Psoas muscle (tissue), 7 donors: ENCODE measurements at regions not wholly inside any gene's neighbourhood (a gene's known extent, or its start where the extent isn't known, plus 50 kb on each side); places are given as distances from the start of the nearest gene placed in this dataset.

Experiments used
- ATAC-seq, 4 donors: fragments of 200-7000 bp; cut with Tn5 transposase; one replicate each; pipeline ENCODE4 v1.9.1; 2020; ENCODE audit warnings: moderate library complexity in 3 of 4, mild to moderate bottlenecking in 2 of 4
- DNase-seq, 2 donors: peaks; one replicate each; pipeline ENCODE4 v3.0.0-alpha.2; 2020
- H3K27ac ChIP-seq: fragments of 200-600 bp; one replicate; pipeline ENCODE4 v1.8.0; 2022
- H3K27me3 ChIP-seq, 3 donors: fragments of 200-600 bp in 1 of 3; one replicate each; pipeline versions ENCODE4 v1.6.1 to v1.8.0; 2013 to 2022; ENCODE audit warnings: low read length in 2 of 3, mild to moderate bottlenecking in 2 of 3, moderate library complexity in 1 of 3; ENCODE audit not compliant: insufficient read depth in 3 of 3
- H3K36me3 ChIP-seq, 2 donors: fragments of 200-600 bp in 1 of 2; one replicate each; pipeline versions ENCODE4 v1.6.1 to v1.8.0; 2013 to 2022; ENCODE audit warnings: low read depth in 1 of 2, mild to moderate bottlenecking in 1 of 2, moderate library complexity in 1 of 2; ENCODE audit not compliant: insufficient read depth in 1 of 2
- H3K4me1 ChIP-seq: fragments of 200-600 bp; one replicate; pipeline ENCODE4 v1.8.0; 2022
- H3K4me3 ChIP-seq: fragments of 200-600 bp; one replicate; pipeline ENCODE4 v1.8.0; 2022; ENCODE audit warnings: mild to moderate bottlenecking
- H3K9me3 ChIP-seq: fragments of 200-600 bp; one replicate; pipeline ENCODE4 v1.8.0; 2022
- CTCF ChIP-seq: fragments of 200-600 bp; IDR thresholded peaks from one replicate; pipeline ENCODE4 v1.8.0; 2022; ENCODE audit warnings: antibody characterized with exemption
- WGBS, 3 donors: extraction: QIAGEN DNeasy Blood & Tissue Kit; methylation state at CpG; one replicate each; pipeline versions ENCODE4 v1.1.6 to v1.1.7; 2013; 5-methylcytosine and 5-hydroxymethylcytosine counted together
- intact Hi-C, 2 donors: fragments of 100-400 bp; cut with DNase I; formaldehyde crosslinking; loops; one replicate each; pipeline versions ENCODE4 v1.11.0 to v1.14.2; 2022
- donor health status: healthy with polysubstance abuse.
- donor health status: DM: no; HTN: no; CAD: no; lungs with moderate emphysema.
- donor health status: Bipolar disorder and iron deficiency.
- donor health status: healthy.
- donor health status: DM: yes; HTN: yes; CAD: no.
- donor health status: DM: no; HTN: no; CAD: no.
- donor health status: DM: yes; HTN: yes; CAD: no.

- Histone ChIP-seq H3K9me3 (no peaks in the 10 kb centered on the region), H3K36me3 (no peaks in the 10 kb centered on the region), H3K4me3 (no peak overlapping the region), H3K4me1 (no peaks in the 10 kb centered on the region), H3K27ac (no peak overlapping the region), H3K27me3 (no peaks in the 10 kb centered on the region)
- TF ChIP-seq CTCF: no peak
- ATAC-seq: no peak
- intact Hi-C loops: no loop called here
- no peak for DNase-seq
- 50 to 62% (median 53%) methylated on average over 14 of the region's 14 CpGs for WGBS, 3 donors
These were observed 808.3 kb downstream of the TFAP2A start for GRCh38 chr6:9606435-9607134.

GRCh38 chr6:9594746-9595145, 820.1 kb downstream of the TFAP2A start:
- 91 to 95% (median 94%) methylated on average over 2 of the region's 2 CpGs for WGBS, 3 donors

GRCh38 chr6:9593554-9593953, 821.3 kb downstream of the TFAP2A start:
- WGBS, 3 donors: 71 to 80% (median 78%) methylated on average over 3 of the region's 3 CpGs
- H3K9me3 ChIP-seq: no peaks in the 10 kb centered on the region
- no peak overlapping the region for H3K27ac ChIP-seq
- H3K36me3 ChIP-seq: no peaks in the 10 kb centered on the region
- no peak for DNase-seq
- TF ChIP-seq CTCF: no peak
- no peak for ATAC-seq
- H3K4me3 ChIP-seq: no peak overlapping the region
- H3K27me3 ChIP-seq: no peaks in the 10 kb centered on the region
- H3K4me1 ChIP-seq: no peaks in the 10 kb centered on the region
- intact Hi-C loops: no loop called here

More at GRCh38 chr6:9594746-9595145, 820.1 kb downstream of the TFAP2A start:
- intact Hi-C loops: no loop called here
- no peaks in the 10 kb centered on the region for H3K27me3 ChIP-seq
- H3K36me3 ChIP-seq: no peaks in the 10 kb centered on the region
- DNase-seq (no peak), ATAC-seq (no peak)
- no peak for TF ChIP-seq CTCF
- no peak overlapping the region for H3K4me3 ChIP-seq
- no peaks in the 10 kb centered on the region for H3K9me3 ChIP-seq
- H3K4me1 ChIP-seq: no peaks in the 10 kb centered on the region
- H3K27ac ChIP-seq: no peak overlapping the region

- intact Hi-C loops: no loop called here
- WGBS, 3 donors: 79 to 81% (median 81%) methylated on average over 2 of the region's 2 CpGs
These were observed 831.0 kb downstream of the TFAP2A start for GRCh38 chr6:9583753-9584352.

More at GRCh38 chr6:9583753-9584352, 831.0 kb downstream of the TFAP2A start:
- ATAC-seq (no peak), DNase-seq (no peak)
- no peaks in the 10 kb centered on the region for H3K36me3 ChIP-seq
- no peak overlapping the region for H3K4me3 ChIP-seq
- no peak overlapping the region for H3K27ac ChIP-seq
- H3K9me3 ChIP-seq: no peaks in the 10 kb centered on the region
- no peaks in the 10 kb centered on the region for H3K27me3 ChIP-seq
- no peak for TF ChIP-seq CTCF
- H3K4me1 ChIP-seq: no peaks in the 10 kb centered on the region
